Activated CD4-positive, alpha-beta T cell treated with anti-CD3 and anti-CD28 coated beads for 36 hours (primary cell): ENCODE measurements at regions not wholly inside any gene's neighbourhood (a gene's known extent, or its start where the extent isn't known, plus 50 kb on each side); places are given as distances from the start of the nearest gene placed in this dataset.

Experiments
- ATAC-seq: fragments of 200-7000 bp; cut with Tn5 transposase; one replicate; pipeline ENCODE4 v1.10.0; 2021; ENCODE audit warnings: mild to moderate bottlenecking, moderate library complexity
- CTCF ChIA-PET: fragments of 350-600 bp; sonication (Branson Sonifier 250); formaldehyde crosslinking; loops from one replicate; lab custom pipeline; 2021; ENCODE audit warnings: antibody characterized with exemption; lab: Charles Lee
- POLR2A ChIA-PET: fragments of 350-600 bp; sonication (Branson Sonifier 250); formaldehyde crosslinking; loops from one replicate; lab custom pipeline; 2021; ENCODE audit warnings: antibody characterized with exemption, inconsistent platforms; lab: Charles Lee
- DNase-seq: peaks from one replicate; pipeline ENCODE4 v3.0.0-alpha.2; 2020
- H3K27ac Mint-ChIP-seq: one replicate; pipeline ENCODE4 v1.8.0; 2021; ENCODE audit warnings: mixed read lengths
- H3K27me3 Mint-ChIP-seq: one replicate; pipeline ENCODE4 v1.8.0; 2021; ENCODE audit warnings: mixed read lengths
- H3K36me3 Mint-ChIP-seq: one replicate; pipeline ENCODE4 v1.8.0; 2021; ENCODE audit warnings: low read depth, mixed read lengths
- H3K4me1 Mint-ChIP-seq: one replicate; pipeline ENCODE4 v1.8.0; 2021; ENCODE audit warnings: mixed read lengths
- H3K4me3 Mint-ChIP-seq: one replicate; pipeline ENCODE4 v1.8.0; 2021; ENCODE audit warnings: mild to moderate bottlenecking, moderate library complexity, mixed read lengths
- H3K9me3 Mint-ChIP-seq: one replicate; pipeline ENCODE4 v1.8.0; 2021; ENCODE audit warnings: low read depth, mixed read lengths
- intact Hi-C, 2 experiments: fragments of 100-400 bp; cut with DNase I in 1 of 2; cut with micrococcal nuclease in 1 of 2; formaldehyde crosslinking; loops; one replicate each; pipeline versions ENCODE4 v1.14.2 to v1.15.1; 2022 to 2024; cut with DNase I, micrococcal nuclease

GRCh38 chr13:85441364-85441763, 357.9 kb downstream of the SLITRK6 start:
- H3K4me1 Mint-ChIP-seq, result no peaks in the 10 kb centered on the region
- H3K9me3 Mint-ChIP-seq, result no peaks in the 10 kb centered on the region
- H3K36me3 Mint-ChIP-seq, result no peaks in the 10 kb centered on the region
- no peak for ATAC-seq
- intact Hi-C loops, result no loop called here
- DNase-seq, result no peak
- POLR2A ChIA-PET, result no interaction called here
- H3K27me3 Mint-ChIP-seq, result no peaks in the 10 kb centered on the region
- H3K27ac Mint-ChIP-seq, result no peak overlapping the region
- H3K4me3 Mint-ChIP-seq, result no peak overlapping the region
- CTCF ChIA-PET, result interaction anchor here (0.6 kb wide), 1 partner anchor 10 kb away, joined by 3 read pairs; no protein-coding TSS in a partner anchor

- ChIA-PET POLR2A (no interaction called here), CTCF (no interaction called here)
- Mint-ChIP-seq H3K36me3 (no peaks in the 10 kb centered on the region), H3K4me3 (no peak overlapping the region), H3K4me1 (no peaks in the 10 kb centered on the region), H3K27me3 (no peaks in the 10 kb centered on the region), H3K27ac (no peak overlapping the region), H3K9me3 (no peaks in the 10 kb centered on the region)
- intact Hi-C loops, result no loop called here
- ATAC-seq (no peak), DNase-seq (no peak)
Measured at GRCh38 chr13:85436029-85436428, 363.2 kb downstream of the SLITRK6 start.

GRCh38 chr13:85434927-85435326, 364.3 kb downstream of the SLITRK6 start:
- Mint-ChIP-seq H3K4me1 (no peaks in the 10 kb centered on the region), H3K27me3 (no peaks in the 10 kb centered on the region), H3K36me3 (no peaks in the 10 kb centered on the region), H3K4me3 (no peak overlapping the region), H3K27ac (no peak overlapping the region), H3K9me3 (no peaks in the 10 kb centered on the region)
- DNase-seq (no peak), ATAC-seq (no peak)
- ChIA-PET CTCF (no interaction called here), POLR2A (no interaction called here)
- intact Hi-C loops, result no loop called here

- ChIA-PET CTCF (no interaction called here), POLR2A (no interaction called here)
- Mint-ChIP-seq H3K27me3 (no peaks in the 10 kb centered on the region), H3K4me1 (no peaks in the 10 kb centered on the region), H3K4me3 (no peak overlapping the region), H3K36me3 (no peaks in the 10 kb centered on the region), H3K9me3 (no peaks in the 10 kb centered on the region), H3K27ac (no peak overlapping the region)
- intact Hi-C loops, result no loop called here
- ATAC-seq, result no peak
- no peak for DNase-seq
Measured at GRCh38 chr13:85432881-85433280, 366.3 kb downstream of the SLITRK6 start.

GRCh38 chr13:85431720-85432119, 367.5 kb downstream of the SLITRK6 start:
- ChIA-PET CTCF (interaction anchor here (0.6 kb wide), 1 partner anchor 10 kb away, joined by 3 read pairs; no protein-coding TSS in a partner anchor), POLR2A (no interaction called here)
- no peak for ATAC-seq
- Mint-ChIP-seq H3K4me3 (no peak overlapping the region), H3K27ac (no peak overlapping the region), H3K27me3 (no peaks in the 10 kb centered on the region), H3K4me1 (no peaks in the 10 kb centered on the region), H3K36me3 (no peaks in the 10 kb centered on the region), H3K9me3 (no peaks in the 10 kb centered on the region)
- DNase-seq, result no peak
- intact Hi-C loops, result no loop called here

- intact Hi-C loops, result no loop called here
- Mint-ChIP-seq H3K9me3 (no peaks in the 10 kb centered on the region), H3K27me3 (no peaks in the 10 kb centered on the region), H3K4me1 (no peaks in the 10 kb centered on the region), H3K36me3 (no peaks in the 10 kb centered on the region), H3K4me3 (no peak overlapping the region), H3K27ac (no peak overlapping the region)
- ChIA-PET POLR2A (no interaction called here), CTCF (no interaction called here)
- DNase-seq (no peak), ATAC-seq (no peak)
Measured at GRCh38 chr13:85430216-85430794, 368.9 kb downstream of the SLITRK6 start.

GRCh38 chr13:85427416-85427815, 371.8 kb downstream of the SLITRK6 start:
- Mint-ChIP-seq H3K4me1 (no peaks in the 10 kb centered on the region), H3K4me3 (no peak overlapping the region), H3K27me3 (no peaks in the 10 kb centered on the region), H3K27ac (no peak overlapping the region), H3K9me3 (no peaks in the 10 kb centered on the region), H3K36me3 (no peaks in the 10 kb centered on the region)
- ChIA-PET CTCF (interaction anchor here (1.2 kb wide), 1 partner anchor 393 kb away, joined by 3 read pairs; no protein-coding TSS in a partner anchor), POLR2A (no interaction called here)
- ATAC-seq, result no peak
- intact Hi-C loops, result no loop called here
- no peak for DNase-seq

GRCh38 chr13:85420136-85420535, 379.1 kb downstream of the SLITRK6 start:
- intact Hi-C loops, result no loop called here

GRCh38 chr13:85419611-85420010, 379.6 kb downstream of the SLITRK6 start:
- Mint-ChIP-seq H3K36me3 (no peaks in the 10 kb centered on the region), H3K4me1 (no peaks in the 10 kb centered on the region), H3K27me3 (no peaks in the 10 kb centered on the region), H3K27ac (no peak overlapping the region), H3K9me3 (no peaks in the 10 kb centered on the region), H3K4me3 (no peak overlapping the region)
- DNase-seq (no peak), ATAC-seq (no peak)
- CTCF ChIA-PET, result no interaction called here
- intact Hi-C loops, result no loop called here
- POLR2A ChIA-PET, result no interaction called here

More at GRCh38 chr13:85420136-85420535, 379.1 kb downstream of the SLITRK6 start:
- DNase-seq, result no peak
- Mint-ChIP-seq H3K27me3 (no peaks in the 10 kb centered on the region), H3K4me3 (no peak overlapping the region), H3K4me1 (no peaks in the 10 kb centered on the region), H3K9me3 (no peaks in the 10 kb centered on the region), H3K27ac (no peak overlapping the region), H3K36me3 (no peaks in the 10 kb centered on the region)
- CTCF ChIA-PET, result no interaction called here
- POLR2A ChIA-PET, result no interaction called here
- no peak for ATAC-seq

- ATAC-seq (no peak), DNase-seq (no peak)
- ChIA-PET POLR2A (no interaction called here), CTCF (no interaction called here)
- Mint-ChIP-seq H3K4me3 (no peak overlapping the region), H3K27me3 (no peaks in the 10 kb centered on the region), H3K27ac (no peak overlapping the region), H3K9me3 (no peaks in the 10 kb centered on the region), H3K36me3 (no peaks in the 10 kb centered on the region), H3K4me1 (no peaks in the 10 kb centered on the region)
- intact Hi-C loops, result no loop called here
Measured at GRCh38 chr13:85417807-85418206, 381.4 kb downstream of the SLITRK6 start.

- H3K4me1 Mint-ChIP-seq, result no peaks in the 10 kb centered on the region
- POLR2A ChIA-PET, result no interaction called here
Measured at GRCh38 chr13:85413664-85414063, 385.6 kb downstream of the SLITRK6 start.

GRCh38 chr13:85412448-85412847, 386.8 kb downstream of the SLITRK6 start:
- POLR2A ChIA-PET, result no interaction called here
- Mint-ChIP-seq H3K4me3 (no peak overlapping the region), H3K9me3 (no peaks in the 10 kb centered on the region), H3K36me3 (no peaks in the 10 kb centered on the region), H3K27ac (no peak overlapping the region), H3K4me1 (no peaks in the 10 kb centered on the region), H3K27me3 (no peaks in the 10 kb centered on the region)
- intact Hi-C loops, result no loop called here
- ATAC-seq (no peak), DNase-seq (no peak)
- CTCF ChIA-PET, result no interaction called here

More at GRCh38 chr13:85413664-85414063, 385.6 kb downstream of the SLITRK6 start:
- DNase-seq (no peak), ATAC-seq (no peak)
- Mint-ChIP-seq H3K36me3 (no peaks in the 10 kb centered on the region), H3K27ac (no peak overlapping the region), H3K27me3 (no peaks in the 10 kb centered on the region), H3K4me3 (no peak overlapping the region), H3K9me3 (no peaks in the 10 kb centered on the region)
- CTCF ChIA-PET, result no interaction called here
- intact Hi-C loops, result no loop called here
